GM12891 (cell line): ENCODE measurements at regions not wholly inside any gene's neighbourhood (a gene's known extent, or its start where the extent isn't known, plus 50 kb on each side); places are given as distances from the start of the nearest gene placed in this dataset.
"Not testable (repeated sequence)": the region's sequence is repeated elsewhere in the genome, so short reads cannot be mapped to it uniquely, and the experiment has no call there.

Experiments used
- DNase-seq: peaks from one replicate; pipeline ENCODE4 v3.0.0; 2011; ENCODE audit warnings: low spot score; ENCODE audit not compliant: insufficient read length
- FAIRE-seq: peaks from 2 replicates; lab custom pipeline; 2011; peaks lifted over from hg19 to GRCh38; lab: Jason Lieb, UNC
- PAX5 ChIP-seq: IDR thresholded peaks from 2 replicates; pipeline ENCODE4 v1.6.1; 2011; ENCODE audit warnings: low read length, moderate library complexity, mild to moderate bottlenecking; ENCODE audit not compliant: insufficient read depth, severe bottlenecking
- POLR2A ChIP-seq: IDR thresholded peaks from 2 replicates; pipeline ENCODE4 v1.6.1; 2011; ENCODE audit warnings: low read depth, low read length, control low read depth
- POLR2AphosphoS5 ChIP-seq: IDR thresholded peaks from 2 replicates; pipeline ENCODE4 v1.6.1; 2011; ENCODE audit warnings: low read depth, low read length, control low read depth
- POU2F2 ChIP-seq: IDR thresholded peaks from 2 replicates; pipeline ENCODE4 v1.6.1; 2011; ENCODE audit warnings: low read depth, mild to moderate bottlenecking, control low read depth, low read length, moderate library complexity
- SPI1 ChIP-seq: IDR thresholded peaks from 2 replicates; pipeline ENCODE4 v1.6.1; 2011; ENCODE audit warnings: low read depth, low read length, control low read depth
- TAF1 ChIP-seq: IDR thresholded peaks from 2 replicates; pipeline ENCODE4 v1.6.1; 2011; ENCODE audit warnings: low read depth, low read length, control low read depth

GRCh38 chr2:91775193-91775592, 3083.7 kb downstream of the RPIA start:
- not testable (repeated sequence) for DNase-seq, FAIRE-seq

- not testable (repeated sequence) for DNase-seq, FAIRE-seq
Measured at GRCh38 chr2:91780324-91780723, 3088.9 kb downstream of the RPIA start.

DNA sequence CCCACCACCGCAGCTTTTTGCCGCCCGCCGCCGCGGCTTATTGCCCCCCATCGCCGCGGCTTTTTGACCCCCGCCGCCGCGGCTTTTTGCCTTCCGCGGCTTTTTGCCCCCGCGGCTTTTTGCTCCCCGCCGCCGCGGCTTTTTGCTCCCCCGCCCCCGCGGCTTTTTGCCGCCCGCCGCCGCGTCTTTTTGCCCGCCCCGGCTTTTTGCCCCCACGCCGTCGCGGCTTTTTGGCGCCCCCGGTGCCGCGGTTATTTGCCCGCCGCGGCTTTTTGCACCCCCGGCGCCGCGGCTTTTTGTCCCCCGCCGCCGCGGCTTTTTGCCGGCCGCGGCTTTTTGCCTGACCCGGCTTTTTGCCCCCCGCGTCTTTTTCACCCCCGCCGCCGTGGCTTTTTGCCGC, 3061.8 kb upstream of the TEKT4 start:
- not testable (repeated sequence) for FAIRE-seq, DNase-seq

GRCh38 chr2:91839904-91840868, 3031.0 kb upstream of the TEKT4 start:
- DNase-seq (no peak), FAIRE-seq (no peak)
- TF ChIP-seq PAX5 (no peak), POLR2A (no peak), SPI1 (no peak), POU2F2 (no peak), POLR2AphosphoS5 (no peak), TAF1 (no peak)

GRCh38 chr2:91842264-91842663, 3029.0 kb upstream of the TEKT4 start:
- DNase-seq, FAIRE-seq: not testable (repeated sequence)

GRCh38 chr2:91842913-91843312, 3028.3 kb upstream of the TEKT4 start:
- not testable (repeated sequence) for FAIRE-seq, DNase-seq

- not testable (repeated sequence) for FAIRE-seq, DNase-seq
Measured at GRCh38 chr2:91843723-91844450, 3027.3 kb upstream of the TEKT4 start.

GRCh38 chr2:91844451-91844825, 3026.8 kb upstream of the TEKT4 start:
- DNase-seq, FAIRE-seq: not testable (repeated sequence)

DNA sequence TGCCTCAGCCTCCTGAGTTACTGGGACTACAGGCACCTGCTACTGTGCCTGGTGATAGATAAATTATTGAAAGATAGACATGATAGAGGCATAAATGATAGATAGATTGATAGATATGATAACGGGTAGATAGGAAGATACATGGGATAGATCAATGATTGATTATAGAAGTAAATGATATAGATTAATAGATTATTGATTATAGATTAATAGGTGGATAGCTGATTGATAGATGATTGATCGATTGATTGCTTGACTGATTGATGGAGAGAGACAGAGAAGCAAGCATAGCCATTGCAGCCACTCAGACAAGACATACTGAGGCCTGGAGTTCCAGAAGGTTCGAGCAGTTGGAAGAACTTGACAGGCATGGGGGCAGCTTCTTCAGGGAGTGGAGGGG, 3024.8 kb upstream of the TEKT4 start:
- not testable (repeated sequence) for FAIRE-seq, DNase-seq

- DNase-seq, FAIRE-seq: not testable (repeated sequence)
Measured at GRCh38 chr2:91851689-91852420, 3019.4 kb upstream of the TEKT4 start.

- not testable (repeated sequence) for DNase-seq, FAIRE-seq
Measured at GRCh38 chr2:91856971-91857370, 3014.3 kb upstream of the TEKT4 start.

DNA sequence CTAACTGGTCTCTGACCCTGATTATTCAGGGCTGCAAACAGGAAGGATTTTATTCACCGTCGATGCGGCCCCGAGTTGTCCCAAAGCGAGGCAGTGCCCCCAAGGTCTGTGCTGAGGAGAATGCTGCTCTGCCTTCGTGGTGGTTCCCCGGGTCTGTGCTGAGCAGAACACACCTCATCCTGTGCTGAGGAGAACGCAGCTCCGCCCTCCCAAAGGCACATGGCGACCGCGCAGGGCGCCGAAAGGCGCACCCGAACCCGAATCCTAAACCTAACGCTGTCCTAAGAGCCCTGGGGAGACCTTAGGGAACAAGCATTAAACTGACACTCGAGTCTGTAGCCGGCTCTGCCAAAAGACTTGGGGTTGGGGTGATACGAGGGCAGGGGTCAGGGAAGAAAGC, 3013.5 kb upstream of the TEKT4 start:
- not testable (repeated sequence) for FAIRE-seq, DNase-seq

DNA sequence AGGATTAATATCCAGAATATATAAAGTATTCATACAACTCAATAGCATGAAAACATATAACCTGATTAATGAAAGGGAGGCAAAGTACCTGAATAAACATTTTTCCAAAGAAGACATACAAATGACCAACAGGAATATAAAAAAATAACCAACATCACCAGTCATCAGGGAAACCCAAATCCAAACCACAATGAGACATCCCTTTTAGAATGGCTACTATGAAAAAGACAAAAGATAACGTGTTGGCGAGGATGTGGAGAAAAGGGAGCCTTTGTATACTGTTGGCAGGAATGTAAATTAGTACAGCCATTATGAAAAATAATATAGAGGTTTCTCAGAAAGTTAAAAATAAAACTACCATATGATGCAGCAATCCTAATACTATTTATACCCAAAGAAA, 2999.5 kb upstream of the TEKT4 start:
- not testable (repeated sequence) for DNase-seq

DNA sequence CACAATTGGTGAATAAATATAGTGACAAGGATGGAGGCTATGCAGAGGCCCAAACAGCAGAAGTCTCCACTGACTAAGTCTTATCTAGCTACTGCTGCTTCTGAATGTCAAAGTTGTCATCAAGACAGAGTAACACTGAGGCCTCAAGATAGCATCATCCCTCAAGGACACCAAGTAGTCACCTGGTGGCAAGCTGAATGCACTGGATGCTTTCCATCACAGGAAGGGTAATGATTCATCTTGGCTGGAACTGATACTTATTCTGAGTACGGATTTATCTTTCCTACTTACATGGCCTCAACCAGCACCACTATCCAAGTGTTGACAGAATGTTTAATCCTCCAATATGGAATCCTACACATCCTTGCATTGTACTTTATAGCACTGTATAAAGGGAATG, 2997.8 kb upstream of the TEKT4 start:
- DNase-seq, FAIRE-seq: not testable (repeated sequence)

More for the DNA sequence above, 2999.5 kb upstream of the TEKT4 start:
- not testable (repeated sequence) for FAIRE-seq

DNA sequence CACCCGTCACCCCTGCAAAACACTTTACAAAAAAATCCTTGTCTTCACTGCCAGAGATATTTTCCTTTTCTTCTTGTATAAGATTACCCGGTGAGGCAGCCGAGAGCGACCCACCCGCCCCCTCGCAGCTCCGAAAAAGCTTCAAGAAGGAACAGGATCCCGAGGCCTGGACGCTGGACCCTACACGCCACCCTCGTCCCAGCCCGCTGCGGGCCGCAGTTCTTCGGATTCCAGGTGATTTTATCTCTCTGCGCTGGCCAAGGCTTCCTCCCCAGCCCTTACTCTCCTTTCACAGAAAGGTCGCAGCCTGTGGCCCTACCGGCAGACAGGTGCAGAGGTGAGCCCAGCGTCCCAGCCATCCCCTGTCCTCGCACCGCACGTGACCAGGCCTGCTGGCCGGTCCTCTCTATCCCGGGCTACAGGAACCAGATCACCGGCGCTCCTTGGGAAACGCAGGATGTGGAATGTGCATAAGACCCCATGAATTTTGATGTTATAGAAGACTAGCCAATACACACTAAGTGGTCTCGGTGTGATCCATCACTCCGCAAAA, 2993.5 kb upstream of the TEKT4 start:
- not testable (repeated sequence) for DNase-seq, FAIRE-seq

DNA sequence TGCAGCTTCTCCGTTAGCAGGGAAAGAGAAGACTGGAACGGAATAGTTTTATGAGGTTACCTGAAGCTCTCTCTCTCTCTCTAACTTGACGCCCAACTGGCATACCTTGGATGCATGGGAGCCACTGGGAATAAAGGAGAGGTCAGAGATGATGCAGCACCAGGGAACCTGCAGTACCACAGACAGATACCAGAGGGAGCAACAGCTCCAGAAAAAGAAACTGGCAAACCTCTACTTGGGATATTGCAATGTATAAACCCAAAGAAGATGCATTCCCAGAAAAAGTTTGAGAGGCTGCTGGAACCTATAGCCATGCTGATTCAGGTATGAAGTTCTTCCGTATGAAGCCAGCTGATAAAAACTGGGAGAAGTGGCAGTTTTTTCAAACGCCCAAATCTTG, 2976.1 kb upstream of the TEKT4 start:
- FAIRE-seq, DNase-seq: not testable (repeated sequence)

DNA sequence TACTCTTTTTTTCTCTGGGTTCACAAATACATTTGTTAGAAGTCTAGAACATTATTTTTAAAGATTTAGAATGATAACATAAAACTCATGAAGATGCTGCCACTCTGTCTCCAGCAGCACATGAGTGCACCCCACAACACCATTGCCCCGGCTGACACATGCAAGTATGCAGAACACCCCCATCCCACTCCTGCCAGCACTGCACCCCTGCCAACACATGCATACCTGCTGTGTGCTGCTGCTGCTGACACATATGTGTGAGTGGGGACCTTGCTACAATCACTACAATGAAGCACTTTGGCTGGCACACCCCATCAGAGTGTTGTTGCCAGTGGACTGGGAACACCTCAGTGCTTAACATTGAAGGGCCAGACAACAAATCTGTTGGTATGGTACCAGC, 2953.6 kb upstream of the TEKT4 start:
- FAIRE-seq, DNase-seq: not testable (repeated sequence)
